IgD-negative memory B cell (primary cell): ENCODE measurements at regions not wholly inside any gene's neighbourhood (a gene's known extent, or its start where the extent isn't known, plus 50 kb on each side); places are given as distances from the start of the nearest gene placed in this dataset.
"Not testable (repeated sequence)": the region's sequence is repeated elsewhere in the genome, so short reads cannot be mapped to it uniquely, and the experiment has no call there.

Experiments used
- H3K27ac Mint-ChIP-seq, 3 donors: one replicate each; pipeline ENCODE4 v1.8.0; 2020 to 2022; ENCODE audit warnings: mild to moderate bottlenecking in 3 of 3, mixed read lengths in 3 of 3, moderate library complexity in 1 of 3
- H3K27me3 Mint-ChIP-seq: one replicate; pipeline ENCODE4 v1.8.0; 2021; ENCODE audit warnings: mixed read lengths
- H3K36me3 Mint-ChIP-seq: one replicate; pipeline ENCODE4 v1.8.0; 2020; ENCODE audit warnings: mild to moderate bottlenecking, mixed read lengths
- H3K4me1 Mint-ChIP-seq, 3 donors: one replicate each; pipeline ENCODE4 v1.8.0; 2020 to 2022; ENCODE audit warnings: mixed read lengths in 3 of 3, mild to moderate bottlenecking in 1 of 3
- H3K4me3 Mint-ChIP-seq, 4 donors: one replicate each; pipeline ENCODE4 v1.8.0; 2020 to 2022; ENCODE audit warnings: mild to moderate bottlenecking in 4 of 4, mixed read lengths in 4 of 4, moderate library complexity in 3 of 4
- H3K9me3 Mint-ChIP-seq, 3 donors: one replicate each; pipeline ENCODE4 v1.8.0; 2020 to 2021; ENCODE audit warnings: mixed read lengths in 3 of 3, mild to moderate bottlenecking in 1 of 3

GRCh38 chrX:80508083-80508482, 87.8 kb downstream of the TENT5D start:
- not testable (repeated sequence) for H3K27ac Mint-ChIP-seq, H3K4me1 Mint-ChIP-seq, H3K27me3 Mint-ChIP-seq, H3K9me3 Mint-ChIP-seq, H3K36me3 Mint-ChIP-seq, H3K4me3 Mint-ChIP-seq

DNA sequence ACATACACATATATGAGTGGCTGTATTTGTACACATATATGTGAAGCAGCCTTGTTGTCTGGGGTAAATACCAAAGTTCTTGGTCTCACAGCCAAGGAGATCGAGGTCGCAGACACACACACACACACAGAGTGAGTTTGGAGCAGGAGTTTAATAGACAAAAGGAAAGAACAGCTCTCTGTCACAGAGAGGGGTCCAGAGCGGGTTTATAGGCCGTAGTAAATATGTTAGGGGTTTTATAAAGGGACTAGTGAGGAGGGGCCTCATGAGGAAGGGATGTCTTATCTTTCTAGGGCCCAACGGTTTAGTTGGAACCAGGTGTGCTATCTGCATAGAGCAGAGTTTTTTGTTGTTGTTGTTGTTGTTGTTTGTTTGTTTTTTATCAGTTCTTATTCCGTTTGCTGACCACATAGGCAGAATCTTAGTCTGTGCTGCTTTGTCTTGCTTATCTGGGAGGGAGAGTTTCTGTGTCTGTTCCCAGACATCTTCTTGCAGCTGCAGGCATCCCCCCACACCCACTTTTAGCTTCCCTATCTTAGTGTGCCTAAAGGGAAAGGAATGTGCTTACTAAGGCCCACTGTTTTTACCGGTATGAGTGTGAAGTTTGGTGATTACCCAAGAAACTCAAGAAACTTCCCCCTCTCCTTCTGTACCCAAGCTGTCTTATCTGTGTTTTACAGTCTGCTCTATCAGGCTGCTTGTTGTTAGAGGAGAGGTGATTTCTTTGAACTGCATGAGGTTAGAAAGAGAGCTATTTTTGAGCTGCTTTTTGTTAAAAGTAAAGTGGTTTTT, 91.9 kb downstream of the TENT5D start:
- H3K4me1 Mint-ChIP-seq, result peaks cover 0 to 2% (median 0%) of the 10 kb centered on the region in 3 donors
- H3K27ac Mint-ChIP-seq, result no peak overlapping the region
- no peaks in the 10 kb centered on the region for H3K36me3 Mint-ChIP-seq
- no peak overlapping the region for H3K4me3 Mint-ChIP-seq
- no peaks in the 10 kb centered on the region for H3K9me3 Mint-ChIP-seq
- no peaks in the 10 kb centered on the region for H3K27me3 Mint-ChIP-seq

- no peak overlapping the region for H3K27ac Mint-ChIP-seq
- no peaks in the 10 kb centered on the region for H3K27me3 Mint-ChIP-seq
- H3K4me1 Mint-ChIP-seq, result peaks cover 0 to 6% (median 0%) of the 10 kb centered on the region in 3 donors
- no peak overlapping the region for H3K4me3 Mint-ChIP-seq
- H3K36me3 Mint-ChIP-seq, result no peaks in the 10 kb centered on the region
- no peaks in the 10 kb centered on the region for H3K9me3 Mint-ChIP-seq
These were observed 92.7 kb downstream of the TENT5D start for GRCh38 chrX:80512924-80513323.

DNA sequence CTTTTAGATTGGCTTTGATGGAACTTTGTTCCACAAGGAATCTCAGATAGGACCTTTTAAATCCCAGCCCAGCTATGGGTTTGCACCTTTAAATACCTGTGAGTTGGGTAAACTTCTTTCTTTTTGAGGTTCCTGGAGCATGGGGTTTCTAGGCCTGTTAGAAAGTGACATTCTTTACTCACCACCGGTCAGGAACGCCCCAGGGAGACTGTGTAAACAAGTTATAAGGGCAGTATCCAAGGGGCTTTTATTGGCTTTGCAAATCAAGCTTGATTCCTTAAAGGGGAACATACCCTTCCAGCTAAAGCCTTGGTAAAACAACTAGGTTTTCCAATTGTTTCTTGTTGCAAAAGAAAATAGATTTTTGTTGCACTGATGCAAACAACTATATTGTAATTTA, 93.4 kb downstream of the TENT5D start:
- Mint-ChIP-seq H3K27me3 (no peaks in the 10 kb centered on the region), H3K27ac (no peak overlapping the region), H3K9me3 (no peaks in the 10 kb centered on the region), H3K4me1 (peaks cover 0 to 9% (median 0%) of the 10 kb centered on the region in 3 donors), H3K36me3 (no peaks in the 10 kb centered on the region), H3K4me3 (no peak overlapping the region)

GRCh38 chrX:80537096-80537495, 116.8 kb downstream of the TENT5D start:
- Mint-ChIP-seq H3K4me3 (no peak overlapping the region), H3K27me3 (no peaks in the 10 kb centered on the region), H3K9me3 (peaks cover 0 to 6% (median 0%) of the 10 kb centered on the region in 3 donors), H3K4me1 (no peaks in the 10 kb centered on the region), H3K27ac (no peak overlapping the region), H3K36me3 (peaks cover 1% of the 10 kb centered on the region)

DNA sequence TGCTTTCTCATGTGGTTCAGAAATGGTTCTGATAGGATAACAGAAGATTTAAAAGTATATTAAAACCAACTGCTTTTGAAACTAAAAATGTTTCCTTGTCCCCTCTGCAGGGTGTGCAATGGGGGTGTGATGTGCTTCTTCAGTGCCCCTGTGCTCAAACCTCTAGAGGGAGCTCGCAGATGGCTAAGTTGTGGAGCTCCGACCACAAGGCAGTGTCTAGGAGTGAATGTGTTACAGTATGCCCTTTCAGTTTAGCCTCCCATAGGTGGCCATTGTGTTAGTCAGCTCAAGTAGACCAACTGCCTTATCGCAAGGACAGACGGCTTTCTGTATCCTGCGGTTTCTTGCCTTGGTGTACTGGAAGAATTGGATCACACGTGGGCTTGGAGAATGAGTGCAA, 130.5 kb downstream of the TENT5D start:
- no peaks in the 10 kb centered on the region for H3K9me3 Mint-ChIP-seq
- peaks cover 0 to 2% (median 0%) of the 10 kb centered on the region in 3 donors for H3K4me1 Mint-ChIP-seq
- no peak overlapping the region for H3K4me3 Mint-ChIP-seq
- no peak overlapping the region for H3K27ac Mint-ChIP-seq
- peaks cover 2% of the 10 kb centered on the region for H3K36me3 Mint-ChIP-seq
- H3K27me3 Mint-ChIP-seq, result no peaks in the 10 kb centered on the region

DNA sequence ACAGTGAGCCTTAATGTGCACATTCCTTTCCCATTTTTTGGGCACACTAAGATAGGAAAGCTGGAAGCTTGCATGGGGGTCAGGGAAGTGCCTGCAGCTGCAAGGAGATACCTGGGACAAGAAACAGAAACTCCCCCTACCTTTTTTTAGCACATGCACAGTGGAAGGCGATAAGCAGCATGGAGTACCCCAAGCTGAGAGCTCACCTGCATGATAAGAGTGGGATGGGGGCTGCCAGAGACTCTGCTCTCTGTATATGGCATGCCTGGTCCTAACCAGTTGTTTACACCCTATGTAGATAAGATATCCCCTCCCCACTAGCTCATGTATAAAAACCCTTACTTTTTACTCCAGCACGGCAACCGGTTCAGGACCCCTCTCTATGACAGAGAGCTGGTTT, 135.9 kb downstream of the TENT5D start:
- H3K36me3 Mint-ChIP-seq, result no peaks in the 10 kb centered on the region
- H3K27ac Mint-ChIP-seq, result no peak overlapping the region
- peaks cover 0 to 1% (median 0%) of the 10 kb centered on the region in 3 donors for H3K4me1 Mint-ChIP-seq
- H3K4me3 Mint-ChIP-seq, result no peak overlapping the region
- no peaks in the 10 kb centered on the region for H3K27me3 Mint-ChIP-seq
- peaks cover 3 to 7% (median 4%) of the 10 kb centered on the region in 3 donors for H3K9me3 Mint-ChIP-seq

DNA sequence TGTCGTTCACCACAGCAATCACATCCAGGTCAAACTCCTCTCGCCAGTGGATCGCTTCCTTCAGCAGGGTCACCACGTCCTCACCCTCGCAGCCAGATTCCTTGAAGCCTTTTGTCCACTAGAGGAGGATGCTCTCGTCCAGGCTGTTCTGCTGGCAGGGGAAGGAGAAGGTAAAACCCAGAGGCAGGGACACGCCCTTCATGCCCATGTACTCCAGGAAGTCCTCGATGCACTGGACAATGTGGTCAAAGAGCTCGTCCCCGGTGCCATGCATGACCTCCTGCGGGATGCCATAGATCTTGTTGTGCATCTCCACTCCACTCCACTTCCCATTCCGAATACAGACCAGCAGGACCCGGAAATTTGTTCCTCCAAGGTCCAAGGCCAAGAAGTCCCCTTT, 152.4 kb downstream of the TENT5D start:
- no peaks in the 10 kb centered on the region for H3K36me3 Mint-ChIP-seq
- no peak overlapping the region for H3K4me3 Mint-ChIP-seq
- peaks cover 0 to 5% (median 3%) of the 10 kb centered on the region in 3 donors for H3K9me3 Mint-ChIP-seq
- H3K4me1 Mint-ChIP-seq, result no peaks in the 10 kb centered on the region
- H3K27ac Mint-ChIP-seq, result no peak overlapping the region
- no peaks in the 10 kb centered on the region for H3K27me3 Mint-ChIP-seq

DNA sequence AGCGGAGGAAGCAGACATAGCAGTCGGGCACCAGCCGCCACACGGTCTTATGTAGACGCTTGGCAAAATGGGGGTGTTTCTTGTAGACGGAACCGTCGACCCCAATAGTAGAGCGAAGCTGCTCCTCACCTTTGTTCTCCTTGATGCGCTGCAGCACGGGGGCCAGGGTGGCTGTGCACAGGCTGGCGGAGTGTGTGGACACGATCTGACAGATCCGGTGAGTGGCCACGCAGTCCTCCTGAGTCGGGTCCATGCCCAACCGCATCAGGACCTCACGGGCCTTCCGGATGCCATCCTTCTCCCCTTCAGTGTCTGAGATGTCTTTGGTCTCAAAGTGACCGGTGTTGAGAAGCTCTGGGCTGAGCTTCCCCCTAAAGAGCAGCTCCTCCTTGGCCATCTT, 153.0 kb downstream of the TENT5D start:
- H3K4me1 Mint-ChIP-seq, result no peaks in the 10 kb centered on the region
- H3K36me3 Mint-ChIP-seq, result no peaks in the 10 kb centered on the region
- peak overlapping the region in 1 of 4 donors; percentile 27 for H3K4me3 Mint-ChIP-seq
- no peak overlapping the region for H3K27ac Mint-ChIP-seq
- H3K9me3 Mint-ChIP-seq, result peaks cover 0 to 2% (median 2%) of the 10 kb centered on the region in 3 donors
- H3K27me3 Mint-ChIP-seq, result no peaks in the 10 kb centered on the region

- H3K9me3 Mint-ChIP-seq, H3K27ac Mint-ChIP-seq, H3K36me3 Mint-ChIP-seq, H3K27me3 Mint-ChIP-seq, H3K4me3 Mint-ChIP-seq, H3K4me1 Mint-ChIP-seq: not testable (repeated sequence)
These were observed 154.3 kb downstream of the TENT5D start for GRCh38 chrX:80574486-80575086.

DNA sequence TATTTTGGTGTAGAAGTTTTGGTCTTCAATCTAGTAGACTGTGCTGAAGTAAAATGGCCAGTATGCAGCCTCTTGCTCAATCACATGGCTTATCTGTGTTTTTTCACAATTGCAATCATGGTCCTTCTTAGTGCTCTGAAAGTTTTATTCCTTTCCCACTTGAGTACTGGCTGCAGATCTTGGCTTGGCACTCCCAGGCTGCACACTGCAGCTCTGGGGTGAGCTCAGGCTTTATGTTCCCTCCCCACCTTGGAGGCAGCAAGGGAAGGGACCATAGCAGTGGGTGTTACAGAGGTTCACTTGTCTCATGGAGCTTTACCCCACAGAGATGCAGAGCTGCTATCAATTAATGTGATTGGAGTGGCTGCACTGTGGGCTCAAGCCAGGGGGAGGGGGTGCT, 156.0 kb downstream of the TENT5D start:
- Mint-ChIP-seq H3K36me3 (no peaks in the 10 kb centered on the region), H3K27me3 (no peaks in the 10 kb centered on the region), H3K9me3 (peaks cover 0 to 2% (median 0%) of the 10 kb centered on the region in 3 donors)

DNA sequence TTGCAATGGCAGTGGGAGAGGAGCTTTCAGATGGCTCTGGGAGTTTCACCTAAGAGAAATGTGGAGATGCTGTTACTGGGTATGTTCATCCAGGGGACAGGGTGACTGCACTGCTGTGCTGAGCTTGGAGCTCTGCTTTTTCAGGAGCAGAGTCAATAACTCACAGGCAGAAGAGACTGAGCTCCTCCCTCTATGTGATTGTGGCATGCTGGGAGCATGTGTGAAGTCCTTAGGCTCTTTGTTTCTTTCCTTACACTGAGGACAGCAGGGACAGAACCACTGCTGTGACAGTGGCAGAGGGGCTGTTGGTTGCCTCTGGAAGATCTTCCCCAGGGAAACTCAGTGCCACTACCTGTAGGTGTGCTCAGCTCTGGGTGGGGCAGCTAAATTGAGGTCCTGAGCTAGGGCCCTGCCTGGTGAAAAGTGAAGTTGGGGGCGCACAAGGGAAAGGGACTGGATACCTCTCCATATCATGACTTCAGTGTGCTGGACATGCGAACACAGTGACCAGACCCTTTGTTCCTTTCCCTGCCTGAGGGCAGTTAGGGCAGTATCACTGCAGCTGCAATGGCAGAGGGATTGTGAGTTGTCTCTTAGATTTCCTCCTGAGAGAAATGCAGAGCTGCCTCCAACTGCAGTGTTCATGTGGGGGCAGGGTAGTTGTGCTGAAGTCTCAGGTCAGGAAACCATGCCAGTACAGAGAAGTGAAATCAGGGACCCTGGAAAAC, 156.7 kb downstream of the TENT5D start:
- Mint-ChIP-seq H3K27ac (no peak overlapping the region), H3K4me3 (no peak overlapping the region), H3K9me3 (peaks cover 0 to 2% (median 0%) of the 10 kb centered on the region in 3 donors), H3K4me1 (no peaks in the 10 kb centered on the region), H3K27me3 (no peaks in the 10 kb centered on the region), H3K36me3 (no peaks in the 10 kb centered on the region)

More for the DNA sequence above, 156.0 kb downstream of the TENT5D start:
- H3K27ac Mint-ChIP-seq, result no peak overlapping the region
- no peaks in the 10 kb centered on the region for H3K4me1 Mint-ChIP-seq
- no peak overlapping the region for H3K4me3 Mint-ChIP-seq

DNA sequence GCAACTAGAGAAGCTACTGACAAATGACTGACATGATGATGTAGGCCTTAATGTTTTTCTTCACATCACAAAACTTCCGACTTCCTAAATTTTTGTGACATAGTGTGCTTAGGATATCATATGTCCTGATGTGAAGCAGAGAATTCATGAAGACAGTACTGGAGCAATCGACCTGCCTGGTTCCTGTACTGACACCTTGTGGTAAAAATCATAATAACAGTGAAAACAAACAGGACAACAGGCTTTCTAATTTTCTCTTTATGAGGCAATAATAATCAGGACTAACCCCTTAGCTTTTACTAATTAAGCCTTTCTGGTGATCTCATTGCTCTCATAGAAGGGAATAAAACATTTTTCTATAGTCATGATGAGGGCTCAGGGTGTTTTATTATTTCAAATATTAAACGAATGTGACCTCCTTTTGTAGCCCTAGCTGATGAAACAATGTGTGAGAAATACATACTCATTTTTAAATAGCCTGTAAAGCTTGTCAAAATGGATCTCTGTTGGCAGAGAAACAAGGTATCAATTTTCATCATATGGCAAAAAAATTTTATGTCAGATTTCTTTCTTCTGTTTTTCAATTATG, 158.4 kb downstream of the TENT5D start:
- Mint-ChIP-seq H3K4me1 (no peaks in the 10 kb centered on the region), H3K36me3 (no peaks in the 10 kb centered on the region), H3K27me3 (no peaks in the 10 kb centered on the region), H3K27ac (no peak overlapping the region), H3K9me3 (peaks cover 0 to 2% (median 0%) of the 10 kb centered on the region in 3 donors), H3K4me3 (no peak overlapping the region)

DNA sequence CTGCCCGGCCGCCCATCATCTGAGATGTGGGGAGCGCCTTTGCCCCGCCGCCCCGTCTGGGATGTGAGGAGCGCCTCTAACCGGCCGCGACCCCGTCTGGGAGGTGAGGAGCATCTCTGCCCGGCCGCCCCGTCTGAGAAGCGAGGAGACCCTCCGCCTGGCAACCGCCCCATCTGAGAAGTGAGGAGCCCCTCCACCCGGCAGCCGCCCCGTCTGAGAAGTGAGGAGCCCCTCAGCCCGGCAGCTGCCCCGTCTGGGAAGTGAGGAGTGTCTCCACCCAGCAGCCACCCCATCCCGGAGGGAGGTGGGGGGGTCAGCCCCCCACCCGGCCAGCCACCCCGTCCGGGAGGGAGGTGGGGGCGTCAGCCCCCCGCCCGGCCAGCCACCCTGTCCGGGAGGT, 170.7 kb downstream of the TENT5D start:
- not testable (repeated sequence) for H3K9me3 Mint-ChIP-seq, H3K4me3 Mint-ChIP-seq, H3K36me3 Mint-ChIP-seq, H3K4me1 Mint-ChIP-seq, H3K27me3 Mint-ChIP-seq, H3K27ac Mint-ChIP-seq
